Hepatocyte (in vitro differentiated cells): ENCODE measurements at regions not wholly inside any gene's neighbourhood (a gene's known extent, or its start where the extent isn't known, plus 50 kb on each side); places are given as distances from the start of the nearest gene placed in this dataset.
"Not testable (repeated sequence)": the region's sequence is repeated elsewhere in the genome, so short reads cannot be mapped to it uniquely, and the experiment has no call there.

Experiments used
- DNase-seq: peaks from one replicate; pipeline ENCODE4 v3.0.0-alpha.2; 2016; ENCODE audit warnings: low spot score
- H2AFZ ChIP-seq: fragments of 200-600 bp; sonication (generic); 2 replicates; pipeline ENCODE4 v1.6.0; 2016; ENCODE audit warnings: antibody characterized with exemption, mild to moderate bottlenecking
- H3K27ac ChIP-seq: fragments of 200-600 bp; sonication (generic); 2 replicates; pipeline ENCODE4 v1.5.1; 2016; ENCODE audit warnings: mild to moderate bottlenecking
- H3K27me3 ChIP-seq: fragments of 200-600 bp; sonication (generic); 2 replicates; pipeline ENCODE4 v1.6.1; 2016
- H3K36me3 ChIP-seq: fragments of 200-600 bp; sonication (generic); replicated peaks from 2 replicates; pipeline ENCODE4 v1.5.1; 2016; ENCODE audit warnings: low read depth; ENCODE audit not compliant: insufficient read depth
- H3K4me1 ChIP-seq: fragments of 200-600 bp; sonication (generic); 2 replicates; pipeline ENCODE4 v1.5.1; 2016; ENCODE audit warnings: mild to moderate bottlenecking, moderate library complexity; ENCODE audit not compliant: insufficient read depth
- H3K4me2 ChIP-seq: fragments of 200-600 bp; sonication (generic); 2 replicates; pipeline ENCODE4 v1.6.0; 2016
- H3K4me3 ChIP-seq: fragments of 200-600 bp; sonication (generic); 2 replicates; pipeline ENCODE4 v1.5.1; 2016; ENCODE audit warnings: mild to moderate bottlenecking
- H3K79me2 ChIP-seq: fragments of 200-600 bp; sonication (generic); 2 replicates; pipeline ENCODE4 v1.6.0; 2017; ENCODE audit warnings: mild to moderate bottlenecking
- H3K9me2 ChIP-seq: fragments of 200-600 bp; sonication (generic); replicated peaks from 2 replicates; pipeline ENCODE4 v1.6.0; 2017; ENCODE audit warnings: mild to moderate bottlenecking; ENCODE audit not compliant: insufficient read depth
- H3K9me3 ChIP-seq: fragments of 200-600 bp; sonication (generic); 2 replicates; pipeline ENCODE4 v1.5.1; 2016; ENCODE audit warnings: low read depth, mild to moderate bottlenecking
- H4K20me1 ChIP-seq: fragments of 200-600 bp; sonication (generic); 2 replicates; pipeline ENCODE4 v1.6.0; 2016; ENCODE audit warnings: mild to moderate bottlenecking; ENCODE audit not compliant: insufficient read depth, poor library complexity, severe bottlenecking
- CTCF ChIP-seq: fragments of 200-600 bp; sonication (generic); IDR thresholded peaks from 2 replicates; pipeline ENCODE4 v1.5.1; 2016; ENCODE audit warnings: antibody characterized with exemption, mild to moderate bottlenecking; ENCODE audit not compliant: poor library complexity
- EZH2 ChIP-seq: fragments of 200-600 bp; sonication (generic); IDR thresholded peaks from 2 replicates; pipeline ENCODE4 v1.6.1; 2016; ENCODE audit warnings: antibody characterized with exemption, mild to moderate bottlenecking, borderline replicate concordance
- EZH2phosphoT487 ChIP-seq: fragments of 200-600 bp; sonication (generic); IDR thresholded peaks from one replicate; pipeline ENCODE4 v1.6.1; 2018; ENCODE audit warnings: antibody characterized with exemption, mild to moderate bottlenecking, low read depth, moderate library complexity; ENCODE audit not compliant: unreplicated experiment, severe bottlenecking
- WGBS: methylation state at CpG from one replicate; pipeline ENCODE4 v1.1.6; 2016; ENCODE audit warnings: low lambda C conversion rate; ENCODE audit errors: missing lambda C conversion rate; 5-methylcytosine and 5-hydroxymethylcytosine counted together

GRCh38 chr2:144619760-144620159, 99.8 kb upstream of the ZEB2 start:
- H3K9me3 ChIP-seq = no peaks in the 10 kb centered on the region
- H3K4me1 ChIP-seq = no peaks in the 10 kb centered on the region
- no peak overlapping the region for H2AFZ ChIP-seq
- TF ChIP-seq EZH2 = no peak
- TF ChIP-seq EZH2phosphoT487 = no peak
- no peak for TF ChIP-seq CTCF
- H3K27ac ChIP-seq = no peak overlapping the region
- H3K9me2 ChIP-seq = no peaks in the 10 kb centered on the region
- no peak for DNase-seq
- no peak overlapping the region for H3K4me3 ChIP-seq
- H3K27me3 ChIP-seq = no peaks in the 10 kb centered on the region
- no peaks in the 10 kb centered on the region for H3K79me2 ChIP-seq
- no peaks in the 10 kb centered on the region for H4K20me1 ChIP-seq
- WGBS = 60% methylated on average over 3 of the region's 3 CpGs
- no peak overlapping the region for H3K4me2 ChIP-seq
- no peaks in the 10 kb centered on the region for H3K36me3 ChIP-seq

- H3K4me3 ChIP-seq, H3K9me3 ChIP-seq, H4K20me1 ChIP-seq, H3K9me2 ChIP-seq, H3K4me1 ChIP-seq, H2AFZ ChIP-seq, H3K4me2 ChIP-seq, H3K27me3 ChIP-seq, H3K36me3 ChIP-seq, H3K27ac ChIP-seq, H3K79me2 ChIP-seq, DNase-seq: not testable (repeated sequence)
- WGBS = 97% methylated on average over 6 of the region's 6 CpGs
Measured at GRCh38 chr2:144617171-144617570, 97.3 kb upstream of the ZEB2 start.

GRCh38 chr2:144615866-144616565, 96.1 kb upstream of the ZEB2 start:
- Histone ChIP-seq H3K27ac (no peak overlapping the region), H3K9me2 (no peaks in the 10 kb centered on the region), H3K4me2 (no peak overlapping the region), H3K79me2 (no peaks in the 10 kb centered on the region), H3K36me3 (no peaks in the 10 kb centered on the region), H3K9me3 (no peaks in the 10 kb centered on the region), H2AFZ (no peak overlapping the region), H3K4me3 (no peak overlapping the region), H3K27me3 (no peaks in the 10 kb centered on the region), H3K4me1 (no peaks in the 10 kb centered on the region), H4K20me1 (no peaks in the 10 kb centered on the region)
- TF ChIP-seq CTCF (no peak), EZH2phosphoT487 (no peak)
- WGBS = 40% methylated on average over 5 of the region's 5 CpGs
- no peak for DNase-seq

- Histone ChIP-seq H3K4me1 (no peaks in the 10 kb centered on the region), H3K36me3 (no peaks in the 10 kb centered on the region), H3K4me2 (no peak overlapping the region), H4K20me1 (no peaks in the 10 kb centered on the region), H3K79me2 (no peaks in the 10 kb centered on the region), H3K4me3 (no peak overlapping the region), H3K9me2 (no peaks in the 10 kb centered on the region), H2AFZ (no peak overlapping the region), H3K27ac (no peak overlapping the region), H3K27me3 (no peaks in the 10 kb centered on the region), H3K9me3 (no peaks in the 10 kb centered on the region)
- TF ChIP-seq EZH2 (no peak), EZH2phosphoT487 (no peak), CTCF (no peak)
- no peak for DNase-seq
- 89% methylated on average over 7 of the region's 7 CpGs for WGBS
Measured at GRCh38 chr2:144607891-144608521, 88.1 kb upstream of the ZEB2 start.
